Stimulated activated CD4-positive, alpha-beta T cell treated with anti-CD3 and anti-CD28 coated beads, Interleukin-1b, Interleukin-23, amount 100 ng/mL, for 4 hours (primary cell): ENCODE measurements at regions not wholly inside any gene's neighbourhood (a gene's known extent, or its start where the extent isn't known, plus 50 kb on each side); places are given as distances from the start of the nearest gene placed in this dataset.
"Not testable (repeated sequence)": the region's sequence is repeated elsewhere in the genome, so short reads cannot be mapped to it uniquely, and the experiment has no call there.

Experiments used
- DNase-seq, 2 donors: peaks; one replicate each; pipeline ENCODE4 v3.0.0-alpha.2; 2020; ENCODE audit warnings: low read depth in 2 of 2

DNA sequence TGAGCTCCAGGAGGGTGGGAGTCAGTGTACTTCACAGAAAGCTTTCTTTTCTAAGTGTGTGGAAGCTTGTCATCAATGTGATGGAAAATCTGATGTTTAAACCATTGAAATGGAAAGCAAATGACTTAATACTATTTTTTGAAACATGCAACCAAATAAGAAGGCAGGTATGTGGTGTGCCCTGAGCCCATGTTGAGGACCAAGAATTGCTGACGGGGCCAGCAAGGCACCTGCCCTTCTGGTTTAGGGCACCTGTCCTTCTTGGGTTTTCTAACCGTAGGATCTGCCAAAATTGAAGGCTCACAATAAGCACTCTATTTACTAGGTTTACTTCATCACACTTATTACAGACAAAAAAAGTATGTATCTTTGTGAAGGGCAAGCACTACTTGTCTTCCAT is 537.7 kb downstream of the SOCS6 start:
- no peak for DNase-seq

DNA sequence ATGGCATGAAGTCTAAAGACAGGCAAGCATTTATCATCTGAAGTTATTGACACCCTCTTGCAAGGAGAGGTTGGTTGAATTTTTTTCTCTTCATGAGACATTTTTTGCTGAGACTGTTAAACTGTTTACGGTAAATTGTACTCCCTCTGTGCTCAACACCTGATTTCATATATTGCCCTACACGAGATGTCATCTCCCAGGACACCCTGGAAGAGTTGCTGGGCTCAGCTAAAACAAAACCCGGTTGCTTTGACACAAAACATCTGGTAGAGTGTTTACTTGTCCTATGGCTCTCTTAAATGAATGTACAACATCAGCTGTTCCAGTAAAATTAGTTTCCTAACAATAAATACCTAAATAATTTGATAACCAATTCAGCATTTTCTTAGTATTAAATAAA is 533.8 kb downstream of the SOCS6 start:
- DNase-seq: no peak

DNA sequence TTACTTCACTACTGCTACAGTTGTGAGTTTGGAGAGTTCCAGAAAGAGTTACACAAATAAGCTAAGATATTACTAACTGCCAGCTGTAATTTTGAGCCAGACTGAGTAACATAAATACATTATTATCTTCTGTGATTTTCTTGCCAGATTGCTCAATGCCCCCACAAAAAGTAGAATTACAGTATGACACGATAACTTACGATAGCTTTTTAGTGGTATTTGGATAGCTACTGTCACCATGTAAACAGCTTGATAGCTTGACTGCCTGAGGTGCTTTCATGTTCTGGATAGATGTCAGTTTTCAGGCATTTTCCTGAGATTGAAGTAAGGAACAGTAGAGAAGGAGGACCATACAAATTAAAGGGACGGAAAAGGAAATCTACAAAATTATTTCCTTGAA is 533.3 kb downstream of the SOCS6 start:
- no peak for DNase-seq

DNA sequence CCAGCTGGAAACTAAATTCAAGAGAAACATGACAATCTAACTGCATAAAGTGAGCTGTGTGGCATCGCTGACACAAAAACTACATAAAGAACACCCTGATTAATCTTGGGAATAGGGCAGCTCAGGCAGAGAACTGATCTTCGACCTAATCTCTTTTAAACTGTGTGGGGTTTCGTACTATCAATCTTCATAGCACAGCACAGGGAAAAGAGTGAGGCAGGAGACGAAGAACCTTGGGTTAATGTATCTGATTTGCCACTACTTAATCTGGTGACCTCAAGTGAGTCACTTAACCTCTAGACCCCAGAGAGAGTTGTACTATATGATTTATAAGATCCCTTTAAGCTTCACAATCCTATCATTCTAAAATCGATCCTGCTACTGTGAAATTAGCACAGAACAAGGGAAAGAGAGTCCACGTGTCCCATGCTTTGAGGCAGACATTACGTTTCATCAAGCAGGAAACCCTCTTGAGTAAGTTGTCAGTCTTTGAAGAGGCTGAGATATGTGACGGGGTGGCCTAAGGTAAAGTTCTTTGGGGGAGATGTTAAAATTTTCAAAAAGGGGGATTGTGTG is 519.7 kb downstream of the SOCS6 start:
- no peak for DNase-seq

DNA sequence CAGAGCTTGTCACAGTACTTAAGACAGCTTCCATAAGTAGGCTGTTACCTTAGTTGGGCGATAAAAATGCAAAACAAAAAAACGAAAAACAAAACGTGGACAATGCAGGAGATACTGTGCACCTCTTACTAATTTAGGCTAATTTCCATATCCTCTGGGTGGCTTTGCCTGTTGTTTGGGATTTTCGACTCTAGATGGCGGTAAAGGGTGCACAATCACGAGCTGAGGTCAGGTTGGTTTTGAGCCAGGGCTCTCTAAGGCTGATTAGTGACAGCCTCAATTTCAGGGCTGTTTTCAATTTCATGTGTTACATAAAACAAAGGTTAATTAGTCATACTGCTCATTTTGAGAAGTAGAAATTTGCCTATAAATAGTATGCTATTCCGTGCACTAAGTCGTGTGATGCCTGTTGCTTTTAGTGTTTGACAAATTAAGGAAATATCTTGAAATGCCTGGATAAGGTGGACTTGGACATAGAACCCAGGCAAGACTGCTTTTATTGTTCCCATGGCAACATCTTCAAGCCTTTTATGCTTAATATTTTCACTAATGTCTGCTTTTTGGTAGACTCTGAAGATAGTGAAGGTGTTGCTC is 493.1 kb downstream of the SOCS6 start:
- DNase-seq: peak; percentile 31 to 32

DNA sequence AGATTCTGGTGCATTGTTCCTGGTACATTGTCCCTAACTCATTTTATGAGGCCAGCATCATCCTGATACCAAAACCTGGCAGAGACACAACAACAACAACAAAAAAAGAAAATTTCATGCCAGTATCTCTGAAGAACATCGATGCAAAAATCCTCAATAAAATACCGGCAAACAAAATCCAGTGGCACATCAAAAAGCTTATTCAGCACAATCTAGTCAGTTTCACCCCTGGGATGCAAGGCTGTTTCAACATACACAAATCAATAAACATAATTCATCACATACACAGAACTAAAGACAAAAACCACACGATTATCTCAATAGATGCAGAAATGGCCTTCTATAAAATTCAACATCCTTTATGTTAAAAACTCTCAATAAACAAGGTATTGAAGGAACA is 477.4 kb downstream of the SOCS6 start:
- DNase-seq: not testable (repeated sequence)

DNA sequence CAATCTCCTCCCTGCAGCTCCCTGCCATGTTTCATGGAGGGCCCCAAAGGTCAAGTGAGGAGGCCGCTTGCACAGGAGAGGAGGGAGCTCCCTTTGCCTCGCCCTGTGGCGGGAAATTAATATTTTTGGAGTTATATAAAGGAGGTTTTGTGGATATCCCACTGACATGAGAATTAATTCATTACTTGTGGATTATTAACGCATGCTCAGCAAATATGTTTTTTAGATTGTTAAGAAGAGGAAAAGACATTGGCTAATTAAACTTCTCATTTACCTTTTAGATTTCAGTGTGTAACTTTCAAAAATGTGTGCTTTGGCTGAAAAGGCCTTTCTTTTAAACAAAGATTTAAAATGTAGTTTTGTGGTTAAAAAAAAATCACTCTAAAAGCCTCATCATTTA is 474.0 kb downstream of the SOCS6 start:
- no peak for DNase-seq

DNA sequence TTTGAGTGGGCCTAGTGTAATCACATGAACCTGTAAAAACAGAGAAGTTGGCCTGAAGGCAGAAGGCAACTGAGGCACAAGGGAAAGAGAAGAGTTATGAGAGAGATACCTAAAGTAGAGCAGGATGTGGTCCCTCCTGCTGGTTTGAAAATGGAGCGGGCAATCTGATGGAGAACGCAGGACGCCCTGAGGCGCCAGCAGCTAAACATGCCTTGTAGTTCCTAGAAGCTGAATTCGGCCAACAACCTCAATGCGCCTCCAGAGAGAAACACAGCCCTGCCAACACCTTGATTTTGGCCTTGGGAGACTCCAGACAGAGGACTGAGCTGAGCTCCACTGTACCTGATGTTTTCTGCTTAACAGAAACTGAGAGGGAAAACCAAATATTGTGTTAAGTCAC is 469.9 kb downstream of the SOCS6 start:
- DNase-seq: no peak

DNA sequence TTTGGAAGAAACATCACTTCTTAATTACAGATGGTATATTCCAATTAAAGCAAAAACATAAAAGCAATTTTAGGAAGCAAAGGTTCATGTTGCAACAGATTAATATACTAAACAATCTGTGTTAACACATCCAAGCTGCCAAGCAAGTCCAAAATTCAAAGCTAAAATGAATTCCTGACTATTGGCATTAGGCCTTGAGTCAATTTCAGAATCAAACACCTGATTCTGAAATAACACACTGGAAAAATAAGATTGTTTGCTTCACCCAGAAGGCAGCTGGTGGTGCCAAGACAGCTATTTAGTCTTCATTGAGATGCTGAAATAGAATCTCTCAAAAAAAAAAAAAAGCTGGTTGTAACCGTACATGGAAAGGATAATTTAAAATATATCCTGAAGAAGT is 465.6 kb downstream of the SOCS6 start:
- no peak for DNase-seq

DNA sequence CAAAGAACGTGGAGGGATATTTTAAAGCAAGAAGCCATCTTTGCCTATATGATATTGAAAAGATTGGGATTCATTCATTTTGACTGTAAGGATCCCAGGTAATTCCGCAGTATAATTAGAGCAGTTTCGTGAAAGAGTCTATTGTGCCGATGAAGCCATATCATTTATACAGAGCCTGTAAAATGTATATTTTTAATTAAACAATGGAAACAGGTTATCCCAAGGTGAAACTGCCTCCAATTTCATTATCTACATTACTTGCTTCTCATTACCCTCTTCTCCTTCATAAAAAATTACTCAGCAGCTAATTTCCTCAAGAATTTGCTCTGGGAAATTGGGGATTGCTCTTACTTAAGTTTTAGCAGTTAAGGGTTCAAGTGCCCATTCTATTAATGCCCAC is 444.1 kb downstream of the SOCS6 start:
- DNase-seq: no peak

DNA sequence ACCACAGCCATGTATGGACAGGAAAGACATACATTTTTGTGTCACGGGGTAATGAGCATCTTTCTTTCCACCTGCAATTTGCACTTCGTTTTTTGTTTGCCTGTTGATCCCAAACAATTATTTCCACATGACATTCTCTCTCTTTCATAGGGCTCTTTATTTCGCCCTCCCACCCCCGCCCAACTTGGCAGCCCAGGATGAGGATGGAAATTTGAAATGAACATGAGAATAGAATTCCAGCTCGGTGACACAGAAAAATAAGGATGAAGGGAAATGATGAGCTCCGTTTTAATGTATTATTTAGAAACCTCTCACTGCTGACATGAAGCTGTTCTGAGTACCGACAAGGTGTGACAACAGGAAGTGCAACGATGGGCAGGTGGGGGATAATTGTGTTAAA is 443.3 kb downstream of the SOCS6 start:
- DNase-seq: no peak

DNA sequence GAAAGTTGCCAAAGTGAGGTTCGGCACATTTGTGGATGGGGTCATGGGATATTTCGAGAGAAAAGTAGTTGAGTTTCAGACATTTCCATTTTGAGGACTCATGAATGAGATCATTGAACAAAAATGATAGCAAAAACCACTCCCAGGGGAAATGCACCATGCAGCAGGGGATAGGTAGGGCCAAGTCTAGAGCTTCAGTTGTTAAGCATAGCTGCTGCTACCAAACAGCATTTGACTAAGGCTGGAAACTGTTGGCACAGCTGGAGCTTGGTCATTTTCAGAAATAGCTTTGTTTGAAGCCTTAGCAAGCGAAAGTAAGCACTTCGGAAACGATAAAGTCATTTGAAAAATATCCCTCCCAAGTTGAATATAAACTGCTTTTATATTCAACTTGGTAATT is 431.8 kb downstream of the SOCS6 start:
- no peak for DNase-seq

DNA sequence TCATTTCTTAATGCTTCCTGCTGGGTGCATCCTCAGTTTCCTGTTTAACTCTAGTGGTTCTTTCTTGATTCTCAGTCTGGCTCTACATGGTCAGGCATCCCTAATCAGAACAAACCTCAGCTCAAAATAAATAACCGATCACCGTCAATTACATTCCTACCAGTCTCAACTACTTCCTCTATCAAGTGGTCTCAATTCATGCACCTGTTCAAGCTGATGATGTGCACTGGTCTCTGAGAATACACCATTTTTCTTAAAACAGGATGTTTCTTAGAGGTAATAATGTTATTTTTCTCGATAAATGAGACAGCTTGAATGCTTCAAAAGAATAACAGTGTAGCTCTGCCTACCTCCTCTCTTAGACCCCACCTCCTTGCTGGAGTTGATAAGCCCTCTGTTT is 420.9 kb downstream of the SOCS6 start:
- no peak for DNase-seq

DNA sequence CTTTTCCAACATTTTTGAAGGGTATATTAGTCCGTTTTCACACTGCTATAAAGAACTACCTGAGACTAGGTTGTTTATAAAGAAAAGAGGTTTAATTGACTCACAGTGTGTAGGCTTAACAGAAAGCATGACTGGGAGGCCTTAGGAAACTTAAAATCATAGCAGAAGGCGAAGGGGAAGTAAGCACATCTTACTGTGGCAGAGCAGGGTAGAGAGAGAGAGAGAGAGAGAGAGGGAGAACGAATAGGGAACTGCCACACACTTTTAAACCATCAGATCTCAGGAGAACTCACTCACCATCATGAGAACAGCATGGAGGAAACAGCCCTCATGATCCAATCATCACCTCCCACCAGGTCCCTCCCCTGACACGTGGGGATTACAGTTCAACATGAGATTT is 420.3 kb downstream of the SOCS6 start:
- no peak for DNase-seq

DNA sequence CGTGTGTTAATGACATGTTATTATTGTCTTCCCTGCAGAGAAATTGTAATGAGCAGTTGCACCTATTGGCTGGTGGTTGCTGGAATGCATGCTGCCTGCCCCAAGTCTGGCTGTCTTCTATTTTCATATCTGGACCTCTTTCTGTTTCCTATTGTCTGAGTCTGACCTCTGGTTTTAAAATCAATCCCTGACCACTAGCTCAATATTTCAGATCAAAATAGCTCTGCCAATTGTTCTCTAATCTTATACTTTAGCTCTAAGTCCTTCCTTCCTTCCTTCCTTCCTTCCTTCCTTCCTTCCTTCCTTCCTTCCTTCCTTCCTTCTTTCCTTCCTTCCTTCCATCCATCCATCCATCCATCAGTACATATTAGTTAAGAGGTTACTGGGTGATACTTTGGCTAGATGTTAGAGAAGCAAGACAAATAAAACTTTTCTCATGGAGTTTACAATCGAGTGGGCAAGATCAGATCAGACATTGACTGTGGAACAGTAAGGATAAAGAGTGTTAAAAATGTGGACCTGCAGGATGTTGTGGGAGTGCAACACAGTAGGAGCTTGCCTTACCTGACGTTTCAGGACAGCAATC is 417.1 kb downstream of the SOCS6 start:
- no peak for DNase-seq

DNA sequence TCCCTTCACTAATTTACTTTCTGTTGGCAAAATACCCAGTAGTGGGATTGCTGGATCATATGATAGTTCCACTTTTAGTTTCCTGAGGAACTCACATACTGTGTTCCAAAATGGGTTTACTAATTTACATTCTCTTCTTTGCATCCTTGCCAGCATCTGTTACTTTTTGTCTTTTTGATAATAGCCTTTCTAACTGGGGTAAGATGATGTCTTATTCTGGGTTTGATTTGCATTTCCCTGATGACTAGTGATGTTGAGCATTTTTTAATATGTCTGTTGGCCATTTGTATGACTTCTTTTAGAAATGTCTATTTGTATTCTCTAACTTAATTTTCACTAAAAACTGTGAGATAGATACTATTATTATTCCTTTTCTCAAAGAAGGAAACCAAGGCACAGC is 411.7 kb downstream of the SOCS6 start:
- no peak for DNase-seq

DNA sequence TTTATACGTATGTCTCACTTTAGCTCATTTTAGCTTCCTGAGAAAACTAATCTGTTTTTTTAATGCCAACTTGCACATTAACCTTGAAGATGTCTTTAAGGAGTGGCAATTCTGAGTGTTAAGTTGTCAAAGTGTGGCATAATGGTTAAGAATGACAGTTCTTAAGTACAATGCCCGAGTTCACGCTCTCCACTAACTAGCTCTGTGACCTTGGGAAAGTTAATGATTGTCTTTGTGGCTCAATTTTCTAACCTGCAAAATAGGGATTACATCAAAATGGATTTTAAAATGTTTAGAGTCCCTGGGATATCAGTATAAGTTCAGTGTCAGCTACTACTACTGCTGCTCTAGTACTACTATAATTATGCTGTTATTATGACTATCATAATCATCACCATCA is 409.7 kb downstream of the SOCS6 start:
- DNase-seq: no peak

DNA sequence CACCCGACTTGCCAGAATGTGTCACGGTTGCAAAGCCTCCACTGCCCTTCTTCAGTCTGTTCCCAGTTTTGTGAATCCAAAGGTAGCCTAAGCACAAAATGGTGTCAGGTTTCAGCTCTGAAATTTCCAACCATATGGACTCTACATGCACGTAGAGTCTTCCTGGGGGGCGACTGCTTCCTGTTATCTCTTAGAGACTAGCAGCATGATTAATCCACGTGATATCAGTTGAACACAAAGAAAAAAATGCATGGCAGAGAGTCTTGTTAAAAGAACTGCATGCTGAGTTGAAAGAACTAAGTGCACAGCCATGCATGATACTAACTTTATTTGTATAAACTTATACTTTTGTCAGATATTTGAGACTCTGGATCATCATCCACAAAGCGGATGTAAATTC is 404.4 kb downstream of the SOCS6 start:
- no peak for DNase-seq

DNA sequence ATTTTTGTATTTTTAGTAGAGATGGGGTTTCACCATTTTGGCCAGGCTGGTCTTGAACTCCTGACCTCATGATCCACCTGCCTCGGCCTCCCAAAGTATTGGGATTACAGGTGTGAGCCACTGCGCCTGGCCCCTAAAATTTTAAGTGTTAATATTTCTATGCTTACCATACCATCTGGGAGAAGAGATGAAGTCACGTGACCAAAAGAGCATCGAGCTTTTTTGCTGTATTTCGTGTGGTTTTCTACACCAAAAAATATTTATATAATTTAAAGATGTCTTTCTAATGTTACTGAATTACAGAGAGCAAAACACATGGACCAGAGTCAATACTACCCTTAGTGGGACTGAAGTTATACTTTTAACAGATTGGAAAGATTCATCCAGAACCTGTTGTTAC is 400.9 kb downstream of the SOCS6 start:
- DNase-seq: not testable (repeated sequence)

DNA sequence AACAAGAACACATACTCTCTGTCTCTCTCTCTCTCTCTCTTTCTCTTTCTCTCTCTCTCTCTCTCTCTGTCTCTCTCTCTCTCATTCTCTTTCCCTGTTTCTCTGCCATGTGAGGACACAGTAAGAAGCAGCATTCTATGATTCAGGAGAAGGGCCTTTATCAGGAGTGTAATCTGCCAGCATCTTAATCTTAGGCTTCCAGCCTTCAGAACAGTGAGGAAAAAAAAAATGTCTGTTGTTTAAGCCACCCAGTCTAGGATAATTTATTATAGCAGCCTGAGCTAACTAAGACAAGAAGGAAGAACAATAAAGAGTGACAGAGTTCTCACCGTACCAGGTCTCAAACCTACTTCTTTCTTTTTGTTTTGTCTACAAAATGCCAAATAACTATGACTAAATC is 399.4 kb downstream of the SOCS6 start:
- no peak for DNase-seq

DNA sequence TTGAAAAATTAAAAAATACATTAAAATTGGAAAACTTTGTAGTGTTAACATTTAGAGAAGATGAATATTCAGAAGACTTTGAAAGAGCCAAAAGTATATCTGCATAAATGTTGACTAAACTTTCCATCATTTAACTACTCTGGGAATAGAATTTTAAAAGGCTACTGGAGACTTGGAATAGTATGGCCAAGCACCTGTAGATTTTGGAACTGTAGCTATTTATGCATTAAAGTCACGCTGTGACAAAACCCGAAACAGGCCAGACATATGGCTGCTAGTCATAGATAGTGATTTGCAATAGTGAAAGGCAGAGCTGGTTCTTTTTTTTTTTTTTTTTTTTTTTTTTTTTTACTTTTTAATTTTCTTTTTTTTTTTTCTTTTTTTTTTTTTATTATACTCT is 396.0 kb downstream of the SOCS6 start:
- no peak for DNase-seq

DNA sequence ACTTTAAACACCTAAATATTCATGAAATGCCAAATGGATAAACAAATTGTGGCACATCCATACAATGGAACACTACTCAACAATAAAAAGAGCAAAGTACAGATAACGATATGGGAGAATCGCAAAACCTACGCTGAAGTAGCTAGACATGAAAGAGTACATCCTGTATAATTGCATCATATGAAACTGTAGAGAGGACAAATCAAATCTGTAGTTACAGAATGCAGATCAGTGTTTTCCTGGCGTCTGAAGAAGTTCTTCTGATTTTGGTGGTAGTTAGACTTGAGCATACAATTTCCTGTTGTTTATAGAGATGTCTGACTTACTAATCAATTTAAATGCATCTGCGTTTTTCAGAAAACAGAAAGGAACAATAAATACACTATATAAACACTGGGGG is 394.4 kb downstream of the SOCS6 start:
- no peak for DNase-seq

DNA sequence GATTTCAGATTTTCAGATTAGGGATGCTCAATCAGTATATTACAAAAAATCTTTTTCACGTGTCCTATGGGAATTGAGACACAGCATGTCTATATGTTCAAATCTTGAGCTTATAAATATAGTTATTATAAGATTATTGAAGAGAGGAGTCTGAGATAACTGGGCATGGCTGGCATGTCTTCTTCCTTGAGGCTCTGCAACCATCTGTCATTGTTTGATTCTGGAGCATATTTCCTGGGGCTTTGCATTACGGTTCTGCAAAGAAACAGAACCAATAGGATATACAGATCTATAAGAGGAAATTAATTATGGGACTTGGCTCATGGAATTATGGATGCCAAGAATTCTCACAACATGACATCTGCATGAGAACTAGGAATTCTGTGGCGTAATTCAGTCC is 386.1 kb downstream of the SOCS6 start:
- no peak for DNase-seq

DNA sequence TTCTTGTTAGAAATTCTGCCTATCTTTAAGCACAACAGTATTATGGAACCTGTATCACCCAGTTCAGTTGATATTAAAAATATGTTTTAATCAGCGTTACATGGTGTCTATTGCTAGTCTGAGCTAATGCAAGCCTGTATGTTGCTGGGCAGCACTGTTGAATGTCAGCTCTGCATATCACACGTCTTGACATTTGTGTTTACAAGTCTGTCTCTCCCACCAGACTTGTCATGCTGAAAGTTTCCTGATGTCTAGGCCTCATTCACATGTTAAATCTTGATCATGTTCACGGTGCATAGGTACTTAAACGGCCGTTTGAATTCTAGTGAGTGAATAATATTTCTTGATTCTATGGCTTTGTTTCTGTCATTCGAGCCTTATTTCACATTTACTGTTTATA is 385.0 kb downstream of the SOCS6 start:
- no peak for DNase-seq
